Tibial artery (tissue), 4 donors: ENCODE measurements at regions not wholly inside any gene's neighbourhood (a gene's known extent, or its start where the extent isn't known, plus 50 kb on each side); places are given as distances from the start of the nearest gene placed in this dataset.

Experiments
- DNase-seq, 2 donors: peaks; one replicate each; pipeline ENCODE4 v3.0.0-alpha.2; 2019
- H3K27ac ChIP-seq, 2 donors: fragments of 200-600 bp; sonication (generic) in 1 of 2; 1 replicate in 1 of 2; 2 replicates in 1 of 2; pipeline ENCODE4 v1.5.1; 2018 to 2019; ENCODE audit warnings: mild to moderate bottlenecking in 1 of 2
- H3K27me3 ChIP-seq, 2 donors: fragments of 200-600 bp; sonication (generic) in 1 of 2; one replicate each; pipeline versions ENCODE4 v1.5.1 to v1.6.0; 2016 to 2019
- H3K36me3 ChIP-seq, 3 donors: fragments of 200-600 bp; sonication (generic) in 2 of 3; one replicate each; pipeline ENCODE4 v1.5.1; 2016 to 2019; ENCODE audit warnings: mild to moderate bottlenecking in 2 of 3
- H3K4me1 ChIP-seq, 4 donors: fragments of 200-600 bp; sonication (generic) in 2 of 4; 1 replicate in 3 of 4; 2 replicates in 1 of 4; pipeline ENCODE4 v1.5.1; 2016 to 2019
- H3K4me3 ChIP-seq, 2 donors: fragments of 200-600 bp; sonication (generic) in 1 of 2; 1 replicate in 1 of 2; 2 replicates in 1 of 2; pipeline ENCODE4 v1.5.1; 2018 to 2019; ENCODE audit warnings: mild to moderate bottlenecking in 2 of 2
- H3K9me3 ChIP-seq, 3 donors: fragments of 200-600 bp; sonication (generic) in 1 of 3; one replicate each; pipeline ENCODE4 v1.5.1; 2016 to 2019
- intact Hi-C: fragments of 100-400 bp; cut with DNase I; formaldehyde crosslinking; loops from one replicate; pipeline ENCODE4 v1.15.0; 2023; ENCODE audit warnings: low total_unique reads
- TF ChIP-seq, protein P1 (sequence below), 2 experiments: fragments of 200-600 bp in 1 of 2; fragments of 450-650 bp in 1 of 2; IDR thresholded peaks; one replicate each; pipeline ENCODE4 v1.5.1; 2017 to 2019; ENCODE audit warnings: antibody characterized with exemption in 2 of 2, mild to moderate bottlenecking in 1 of 2, moderate library complexity in 1 of 2

DNA sequence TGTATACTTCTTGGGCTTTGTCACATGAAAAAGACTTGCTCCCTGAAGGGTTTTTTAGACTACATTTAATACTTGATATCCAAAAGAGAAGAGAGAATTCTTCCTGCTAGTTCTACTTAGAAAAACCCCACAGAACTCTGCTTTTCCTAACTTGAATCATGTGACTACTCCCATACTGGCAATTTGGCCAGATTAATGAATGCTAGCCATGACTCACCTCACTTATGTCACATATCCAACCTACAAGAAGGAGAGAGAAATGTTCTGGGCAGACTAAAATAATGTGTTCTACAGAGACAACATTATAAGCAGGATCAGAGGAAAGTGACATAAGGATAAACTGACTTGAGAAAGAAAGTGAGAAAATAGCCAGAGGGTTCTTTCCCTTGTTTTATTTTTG, 249.3 kb upstream of the GULP1 start:
- Histone ChIP-seq H3K27ac (no peak overlapping the region), H3K27me3 (no peaks in the 10 kb centered on the region), H3K36me3 (no peaks in the 10 kb centered on the region), H3K4me1 (peaks cover 0 to 7% (median 0%) of the 10 kb centered on the region in 4 donors), H3K4me3 (no peak overlapping the region), H3K9me3 (no peaks in the 10 kb centered on the region)
- TF ChIP-seq, protein P1, sequence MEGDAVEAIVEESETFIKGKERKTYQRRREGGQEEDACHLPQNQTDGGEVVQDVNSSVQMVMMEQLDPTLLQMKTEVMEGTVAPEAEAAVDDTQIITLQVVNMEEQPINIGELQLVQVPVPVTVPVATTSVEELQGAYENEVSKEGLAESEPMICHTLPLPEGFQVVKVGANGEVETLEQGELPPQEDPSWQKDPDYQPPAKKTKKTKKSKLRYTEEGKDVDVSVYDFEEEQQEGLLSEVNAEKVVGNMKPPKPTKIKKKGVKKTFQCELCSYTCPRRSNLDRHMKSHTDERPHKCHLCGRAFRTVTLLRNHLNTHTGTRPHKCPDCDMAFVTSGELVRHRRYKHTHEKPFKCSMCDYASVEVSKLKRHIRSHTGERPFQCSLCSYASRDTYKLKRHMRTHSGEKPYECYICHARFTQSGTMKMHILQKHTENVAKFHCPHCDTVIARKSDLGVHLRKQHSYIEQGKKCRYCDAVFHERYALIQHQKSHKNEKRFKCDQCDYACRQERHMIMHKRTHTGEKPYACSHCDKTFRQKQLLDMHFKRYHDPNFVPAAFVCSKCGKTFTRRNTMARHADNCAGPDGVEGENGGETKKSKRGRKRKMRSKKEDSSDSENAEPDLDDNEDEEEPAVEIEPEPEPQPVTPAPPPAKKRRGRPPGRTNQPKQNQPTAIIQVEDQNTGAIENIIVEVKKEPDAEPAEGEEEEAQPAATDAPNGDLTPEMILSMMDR (IDR thresholded peaks at IDR 0.05), result no peak
- intact Hi-C loops, result no loop called here
- DNase-seq, result no peak

DNA sequence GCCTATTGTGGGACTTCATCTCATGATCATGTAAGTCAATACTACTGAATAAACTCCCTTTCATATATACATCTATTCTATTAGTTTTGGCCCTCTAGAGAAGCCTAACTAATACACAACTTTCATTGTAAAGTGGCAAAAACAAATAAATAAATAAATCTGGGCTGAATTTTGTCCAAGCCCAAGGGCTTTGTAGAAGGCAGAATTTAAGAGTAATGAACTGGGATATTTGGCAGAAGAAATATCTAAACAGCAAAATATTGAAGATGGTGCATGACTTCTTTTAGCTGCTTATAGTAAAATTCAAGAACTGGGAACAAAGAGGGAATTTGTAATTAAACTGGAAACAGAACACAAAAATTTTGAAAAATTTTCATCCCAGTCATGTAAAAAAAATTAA, 246.7 kb upstream of the GULP1 start:
- H3K36me3 ChIP-seq, result no peaks in the 10 kb centered on the region
- no peaks in the 10 kb centered on the region for H3K27me3 ChIP-seq
- no peaks in the 10 kb centered on the region for H3K9me3 ChIP-seq
- no peak overlapping the region for H3K27ac ChIP-seq
- H3K4me1 ChIP-seq, result peaks cover 0 to 7% (median 3%) of the 10 kb centered on the region in 4 donors
- no peak overlapping the region for H3K4me3 ChIP-seq
- TF ChIP-seq, protein P1 (IDR thresholded peaks at IDR 0.05), result no peak
- intact Hi-C loops, result no loop called here
- no peak for DNase-seq

DNA sequence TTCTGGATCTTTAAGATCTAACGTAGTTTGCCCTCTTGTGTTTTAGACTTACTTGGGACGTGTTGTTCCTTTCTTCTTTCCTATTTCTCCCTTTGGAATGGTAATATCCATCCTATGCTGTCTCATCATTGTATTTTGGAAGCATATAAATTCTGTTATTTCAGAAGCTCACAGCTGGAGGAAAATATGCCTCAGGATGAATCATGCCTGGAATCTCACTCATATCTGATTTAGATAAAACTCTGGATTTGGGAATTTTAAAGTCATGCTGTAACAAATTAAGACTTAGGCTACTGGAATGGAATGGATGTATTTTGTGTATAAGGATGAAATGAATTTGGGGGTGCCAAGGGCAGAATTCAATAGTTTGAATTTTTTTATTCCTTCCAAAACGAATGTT, 245.2 kb upstream of the GULP1 start:
- Histone ChIP-seq H3K4me3 (no peak overlapping the region), H3K36me3 (no peaks in the 10 kb centered on the region), H3K9me3 (no peaks in the 10 kb centered on the region), H3K27me3 (no peaks in the 10 kb centered on the region), H3K27ac (no peak overlapping the region), H3K4me1 (peaks cover 0 to 7% (median 3%) of the 10 kb centered on the region in 4 donors)
- TF ChIP-seq, protein P1 (IDR thresholded peaks at IDR 0.05), result no peak
- no peak for DNase-seq
- intact Hi-C loops, result no loop called here

DNA sequence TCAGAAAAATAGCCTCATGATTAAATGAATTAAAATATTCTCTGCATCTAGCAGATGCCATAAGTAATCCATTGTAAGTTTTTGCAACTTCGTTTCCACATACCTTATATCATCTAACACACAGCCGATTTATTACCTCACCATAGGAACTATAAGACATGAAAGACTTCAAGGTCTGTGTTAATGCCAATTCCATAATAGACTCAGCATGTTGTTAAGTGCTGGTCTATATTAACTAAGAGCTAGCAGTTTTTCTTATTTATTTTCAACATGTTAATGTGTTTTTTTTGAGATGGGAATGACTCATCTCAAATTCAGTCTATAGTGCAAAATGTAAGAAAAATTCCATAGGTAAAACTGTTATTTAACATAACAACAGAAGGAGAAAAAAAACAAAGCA, 243.9 kb upstream of the GULP1 start:
- Histone ChIP-seq H3K9me3 (no peaks in the 10 kb centered on the region), H3K27me3 (no peaks in the 10 kb centered on the region), H3K4me3 (no peak overlapping the region), H3K27ac (no peak overlapping the region), H3K4me1 (peaks cover 0 to 5% (median under 1%) of the 10 kb centered on the region in 4 donors), H3K36me3 (no peaks in the 10 kb centered on the region)
- DNase-seq, result no peak
- TF ChIP-seq, protein P1 (IDR thresholded peaks at IDR 0.05), result no peak
- intact Hi-C loops, result no loop called here

DNA sequence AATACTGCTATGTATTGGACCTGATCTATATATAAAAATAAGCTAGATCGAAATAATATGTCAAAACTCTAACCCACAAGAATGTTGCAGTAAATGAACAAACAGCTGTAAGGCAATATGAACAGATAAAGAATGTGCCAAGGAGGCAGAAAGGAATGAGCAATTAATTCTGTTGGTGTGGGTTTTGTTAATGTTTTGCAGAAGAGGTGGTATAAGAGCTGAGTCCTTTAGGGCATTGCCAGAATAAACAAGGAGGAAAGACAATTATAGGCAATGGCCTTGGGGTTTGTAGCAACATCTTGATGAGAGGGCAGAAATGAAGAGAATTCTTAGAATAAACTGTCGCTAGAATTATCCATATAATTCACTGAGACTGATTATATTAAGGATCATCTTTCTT, 240.9 kb upstream of the GULP1 start:
- peaks cover 0 to 5% (median 0%) of the 10 kb centered on the region in 4 donors for H3K4me1 ChIP-seq
- H3K36me3 ChIP-seq, result no peaks in the 10 kb centered on the region
- H3K4me3 ChIP-seq, result no peak overlapping the region
- TF ChIP-seq, protein P1 (IDR thresholded peaks at IDR 0.05), result no peak
- no peak overlapping the region for H3K27ac ChIP-seq
- no peak for DNase-seq
- intact Hi-C loops, result no loop called here
- H3K27me3 ChIP-seq, result no peaks in the 10 kb centered on the region
- no peaks in the 10 kb centered on the region for H3K9me3 ChIP-seq

DNA sequence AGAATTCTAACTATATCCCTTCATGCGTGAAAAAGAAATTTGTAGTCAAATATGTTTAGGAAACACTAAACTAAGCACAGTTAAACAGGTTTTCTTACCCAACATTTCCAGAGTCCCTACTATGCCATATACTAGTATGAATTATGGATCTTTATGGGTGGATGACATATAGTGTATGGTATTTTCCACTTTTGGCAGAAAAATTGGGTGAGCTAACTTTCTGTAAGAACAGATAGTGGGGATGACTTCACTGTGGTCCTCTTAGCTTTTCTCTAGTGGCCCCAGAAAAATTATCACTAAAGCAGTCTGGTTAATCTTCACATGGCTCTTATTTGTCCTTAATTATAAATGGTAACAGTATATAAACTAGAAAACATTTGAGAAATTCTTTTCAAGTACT, 240.0 kb upstream of the GULP1 start:
- H3K4me1 ChIP-seq, result peaks cover 0 to 5% (median 0%) of the 10 kb centered on the region in 4 donors
- intact Hi-C loops, result no loop called here
- no peaks in the 10 kb centered on the region for H3K36me3 ChIP-seq
- H3K4me3 ChIP-seq, result no peak overlapping the region
- H3K9me3 ChIP-seq, result no peaks in the 10 kb centered on the region
- no peak overlapping the region for H3K27ac ChIP-seq
- TF ChIP-seq, protein P1 (IDR thresholded peaks at IDR 0.05), result no peak
- H3K27me3 ChIP-seq, result no peaks in the 10 kb centered on the region
- no peak for DNase-seq
